ENCODE measurements at regions not wholly inside any gene's neighbourhood (a gene's known extent, or its start where the extent isn't known, plus 50 kb on each side); places are given as distances from the start of the nearest gene placed in this dataset.

DNA sequence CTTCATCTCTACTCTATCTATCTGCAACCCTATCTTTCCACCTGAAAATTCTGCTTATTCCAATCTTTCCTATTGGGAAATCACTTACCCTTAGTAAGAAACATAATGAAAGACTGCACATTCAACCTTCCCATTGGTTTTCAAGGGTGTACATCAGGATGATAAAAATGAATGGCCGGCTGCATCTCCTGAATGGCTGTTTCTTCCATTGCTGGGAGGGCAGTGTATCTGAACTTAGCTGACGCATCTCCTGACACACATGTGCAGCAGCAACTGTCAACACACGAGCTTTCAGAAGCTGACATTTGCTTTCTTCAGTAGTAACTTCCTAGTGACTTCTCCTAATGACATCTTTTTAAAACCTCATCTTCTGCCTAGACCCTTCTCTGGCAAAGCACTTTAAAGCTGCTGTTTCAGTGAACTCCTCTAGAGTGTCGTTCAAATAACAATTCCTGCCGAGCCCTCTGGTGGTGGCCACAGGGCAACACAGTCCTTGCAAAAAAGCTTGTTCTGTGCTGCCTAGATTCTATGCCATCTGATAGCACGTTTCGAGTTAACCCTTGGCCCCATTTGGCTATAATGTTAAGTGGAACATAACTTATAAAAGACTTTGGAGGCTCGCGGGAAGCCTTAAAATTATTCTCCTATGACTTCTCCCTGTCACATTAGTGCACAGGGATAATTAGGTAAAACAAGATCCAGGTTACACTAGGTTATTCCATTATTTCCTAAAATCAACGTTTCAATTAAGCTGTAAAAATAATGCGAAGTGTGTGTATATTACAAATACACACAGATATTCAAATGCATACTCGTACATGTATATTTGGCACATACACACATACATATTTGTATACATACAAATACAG is 2340.7 kb downstream of the PCDH7 start:
- no peak overlapping the region for H3K4me3 ChIP-seq (ENCODE audit: low read length, poor library complexity, severe bottlenecking)
- H3K27me3 ChIP-seq (ENCODE audit: insufficient read depth, low read length, poor library complexity, severe bottlenecking): no peaks in the 10 kb centered on the region
- H3K9ac ChIP-seq (ENCODE audit: low read depth, low read length, poor library complexity, severe bottlenecking): no peak overlapping the region
- TF ChIP-seq EZH2phosphoT487 (IDR thresholded peaks at IDR 0.05; ENCODE audit: borderline replicate concordance) (no peak), CTCF (conservative IDR thresholded peaks at IDR 0.05; ENCODE audit: low read length) (peak; percentile 59)
- H3K9me3 ChIP-seq (ENCODE audit: insufficient read depth, low read depth, low read length): no peaks in the 10 kb centered on the region
- H3K36me3 ChIP-seq (ENCODE audit: insufficient read depth, low read length): no peaks in the 10 kb centered on the region
- no peaks in the 10 kb centered on the region for H3F3A ChIP-seq (ENCODE audit: low read depth)
- no peaks in the 10 kb centered on the region for H3K79me2 ChIP-seq (ENCODE audit: insufficient read depth, low read length)
- no peaks in the 10 kb centered on the region for H3K9me2 ChIP-seq (replicated peaks; ENCODE audit: low read depth, low read length)
- no peaks in the 10 kb centered on the region for H3K4me1 ChIP-seq (ENCODE audit: insufficient read depth, low read length, poor library complexity, severe bottlenecking)
- no peak overlapping the region for H3K4me2 ChIP-seq (ENCODE audit: low read depth, low read length, poor library complexity, severe bottlenecking)
- H2AFZ ChIP-seq (ENCODE audit: low read length): no peak overlapping the region
- no peaks in the 10 kb centered on the region for H4K20me1 ChIP-seq (ENCODE audit: insufficient read depth, low read length, poor library complexity, severe bottlenecking)

DNA sequence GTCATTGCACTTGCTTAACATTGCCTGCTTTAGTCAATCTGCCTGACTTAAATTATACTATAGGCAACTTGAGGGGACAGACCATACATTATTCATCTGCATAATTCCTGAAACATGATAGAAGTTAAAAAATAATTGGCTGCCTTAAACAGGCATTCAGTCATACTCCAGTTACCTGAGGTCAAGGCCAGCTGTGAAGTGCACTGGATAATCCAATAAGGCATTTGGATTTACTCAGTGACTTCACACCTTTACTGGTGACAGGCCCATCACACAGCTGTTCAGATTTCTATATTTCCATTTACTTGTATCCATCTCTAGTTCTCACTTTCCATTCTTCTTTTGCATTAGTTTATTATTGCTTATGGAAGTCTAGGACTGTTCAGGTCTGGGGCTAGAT is 2341.6 kb downstream of the PCDH7 start:
- H3F3A ChIP-seq (ENCODE audit: low read depth): no peaks in the 10 kb centered on the region
- TF ChIP-seq EZH2phosphoT487 (IDR thresholded peaks at IDR 0.05; ENCODE audit: borderline replicate concordance) (no peak), CTCF (conservative IDR thresholded peaks at IDR 0.05; ENCODE audit: low read length) (no peak)
- no peak overlapping the region for H3K9ac ChIP-seq (ENCODE audit: low read depth, low read length, poor library complexity, severe bottlenecking)
- no peaks in the 10 kb centered on the region for H3K36me3 ChIP-seq (ENCODE audit: insufficient read depth, low read length)
- no peaks in the 10 kb centered on the region for H3K27me3 ChIP-seq (ENCODE audit: insufficient read depth, low read length, poor library complexity, severe bottlenecking)
- H4K20me1 ChIP-seq (ENCODE audit: insufficient read depth, low read length, poor library complexity, severe bottlenecking): no peaks in the 10 kb centered on the region
- H3K4me3 ChIP-seq (ENCODE audit: low read length, poor library complexity, severe bottlenecking): no peak overlapping the region
- no peaks in the 10 kb centered on the region for H3K9me3 ChIP-seq (ENCODE audit: insufficient read depth, low read depth, low read length)
- H3K79me2 ChIP-seq (ENCODE audit: insufficient read depth, low read length): no peaks in the 10 kb centered on the region
- H3K4me1 ChIP-seq (ENCODE audit: insufficient read depth, low read length, poor library complexity, severe bottlenecking): no peaks in the 10 kb centered on the region
- H3K9me2 ChIP-seq (replicated peaks; ENCODE audit: low read depth, low read length): no peaks in the 10 kb centered on the region
- H2AFZ ChIP-seq (ENCODE audit: low read length): no peak overlapping the region
- H3K4me2 ChIP-seq (ENCODE audit: low read depth, low read length, poor library complexity, severe bottlenecking): no peak overlapping the region

- H3K79me2 ChIP-seq (ENCODE audit: insufficient read depth, low read length): no peaks in the 10 kb centered on the region
- H3K36me3 ChIP-seq (ENCODE audit: insufficient read depth, low read length): no peaks in the 10 kb centered on the region
- H4K20me1 ChIP-seq (ENCODE audit: insufficient read depth, low read length, poor library complexity, severe bottlenecking): no peaks in the 10 kb centered on the region
- TF ChIP-seq CTCF (conservative IDR thresholded peaks at IDR 0.05; ENCODE audit: low read length): no peak
- no peak for TF ChIP-seq EZH2phosphoT487 (IDR thresholded peaks at IDR 0.05; ENCODE audit: borderline replicate concordance)
- no peak overlapping the region for H3K4me2 ChIP-seq (ENCODE audit: low read depth, low read length, poor library complexity, severe bottlenecking)
- no peaks in the 10 kb centered on the region for H3F3A ChIP-seq (ENCODE audit: low read depth)
- no peak overlapping the region for H3K4me3 ChIP-seq (ENCODE audit: low read length, poor library complexity, severe bottlenecking)
- no peak overlapping the region for H3K9ac ChIP-seq (ENCODE audit: low read depth, low read length, poor library complexity, severe bottlenecking)
- H3K27me3 ChIP-seq (ENCODE audit: insufficient read depth, low read length, poor library complexity, severe bottlenecking): no peaks in the 10 kb centered on the region
- H3K9me2 ChIP-seq (replicated peaks; ENCODE audit: low read depth, low read length): no peaks in the 10 kb centered on the region
- no peaks in the 10 kb centered on the region for H3K4me1 ChIP-seq (ENCODE audit: insufficient read depth, low read length, poor library complexity, severe bottlenecking)
- no peak overlapping the region for H2AFZ ChIP-seq (ENCODE audit: low read length)
- no peaks in the 10 kb centered on the region for H3K9me3 ChIP-seq (ENCODE audit: insufficient read depth, low read depth, low read length)
These were observed 2342.1 kb downstream of the PCDH7 start for GRCh38 chr4:33062155-33062806.

Data from Loucy (cell line).